ENCODE measurements at regions not wholly inside any gene's neighbourhood (a gene's known extent, or its start where the extent isn't known, plus 50 kb on each side); places are given as distances from the start of the nearest gene placed in this dataset.

- TF ChIP-seq CTCF (IDR thresholded peaks at IDR 0.05) (no peak), POLR2A (IDR thresholded peaks at IDR 0.05) (no peak)
Measured at GRCh38 chr1:56339786-56340465, 239.4 kb downstream of the PLPP3 start.

Data from suprapubic skin (tissue), 3 donors.